Neutrophil (primary cell): ENCODE measurements at regions not wholly inside any gene's neighbourhood (a gene's known extent, or its start where the extent isn't known, plus 50 kb on each side); places are given as distances from the start of the nearest gene placed in this dataset.

ENCODE experiments used
- H3K27ac ChIP-seq: fragments of 200-600 bp; sonication (generic); 2 replicates; pipeline ENCODE4 v1.5.1; 2016; ENCODE audit warnings: mild to moderate bottlenecking, moderate library complexity
- H3K27me3 ChIP-seq: fragments of 200-600 bp; sonication (generic); 2 replicates; pipeline ENCODE4 v1.6.0; 2016; ENCODE audit warnings: mild to moderate bottlenecking
- H3K36me3 ChIP-seq: fragments of 200-600 bp; sonication (generic); 2 replicates; pipeline ENCODE4 v1.5.1; 2017
- H3K4me1 ChIP-seq, 2 experiments: fragments of 200-600 bp in 1 of 2; sonication (generic) in 1 of 2; 1 replicate in 1 of 2; 2 replicates in 1 of 2; pipeline versions ENCODE4 v1.5.1 to v1.6.1; 2013 to 2016; ENCODE audit warnings: low read depth in 1 of 2, low read length in 1 of 2, mild to moderate bottlenecking in 1 of 2, moderate library complexity in 1 of 2; ENCODE audit not compliant: control insufficient read depth in 1 of 2, insufficient read depth in 1 of 2
- H3K4me3 ChIP-seq, 2 experiments: fragments of 200-600 bp in 1 of 2; sonication (generic) in 1 of 2; 1 replicate in 1 of 2; 2 replicates in 1 of 2; pipeline ENCODE4 v1.5.1; 2013 to 2016; ENCODE audit warnings: low read depth in 1 of 2, low read length in 1 of 2, mild to moderate bottlenecking in 1 of 2, moderate library complexity in 1 of 2
- H3K9me3 ChIP-seq: fragments of 200-600 bp; sonication (generic); 2 replicates; pipeline ENCODE4 v1.5.1; 2016
- CTCF ChIP-seq: fragments of 200-600 bp; sonication (generic); IDR thresholded peaks from 2 replicates; pipeline ENCODE4 v1.5.1; 2016; ENCODE audit warnings: antibody characterized with exemption

GRCh38 chr6:84910906-84911607 is 146.7 kb upstream of the TBX18 start:
- no peak overlapping the region for H3K27ac ChIP-seq
- no peaks in the 10 kb centered on the region for H3K4me1 ChIP-seq
- no peak overlapping the region for H3K4me3 ChIP-seq
- no peaks in the 10 kb centered on the region for H3K27me3 ChIP-seq
- no peaks in the 10 kb centered on the region for H3K36me3 ChIP-seq
- no peaks in the 10 kb centered on the region for H3K9me3 ChIP-seq
- TF ChIP-seq CTCF = no peak

GRCh38 chr6:84908304-84908904 is 144.0 kb upstream of the TBX18 start:
- no peak overlapping the region for H3K27ac ChIP-seq
- no peaks in the 10 kb centered on the region for H3K27me3 ChIP-seq
- no peaks in the 10 kb centered on the region for H3K9me3 ChIP-seq
- H3K4me1 ChIP-seq = no peaks in the 10 kb centered on the region
- no peaks in the 10 kb centered on the region for H3K36me3 ChIP-seq
- no peak overlapping the region for H3K4me3 ChIP-seq
- no peak for TF ChIP-seq CTCF

GRCh38 chr6:84906514-84906913 is 142.1 kb upstream of the TBX18 start:
- H3K4me1 ChIP-seq = no peaks in the 10 kb centered on the region
- H3K4me3 ChIP-seq = no peak overlapping the region
- TF ChIP-seq CTCF = no peak
- no peak overlapping the region for H3K27ac ChIP-seq
- no peaks in the 10 kb centered on the region for H3K27me3 ChIP-seq
- no peaks in the 10 kb centered on the region for H3K9me3 ChIP-seq
- no peaks in the 10 kb centered on the region for H3K36me3 ChIP-seq

- no peaks in the 10 kb centered on the region for H3K9me3 ChIP-seq
- no peaks in the 10 kb centered on the region for H3K27me3 ChIP-seq
- H3K4me3 ChIP-seq = no peak overlapping the region
- H3K4me1 ChIP-seq = no peaks in the 10 kb centered on the region
- H3K27ac ChIP-seq = no peak overlapping the region
- TF ChIP-seq CTCF = no peak
- no peaks in the 10 kb centered on the region for H3K36me3 ChIP-seq
Observed at GRCh38 chr6:84905823-84906222, 141.4 kb upstream of the TBX18 start.

- TF ChIP-seq CTCF = no peak
- Histone ChIP-seq H3K9me3 (no peaks in the 10 kb centered on the region), H3K4me1 (no peaks in the 10 kb centered on the region), H3K4me3 (no peak overlapping the region), H3K36me3 (no peaks in the 10 kb centered on the region), H3K27ac (no peak overlapping the region), H3K27me3 (no peaks in the 10 kb centered on the region)
Observed at GRCh38 chr6:84902354-84902928, 138.0 kb upstream of the TBX18 start.
